TTC549 (cell line): ENCODE measurements at regions not wholly inside any gene's neighbourhood (a gene's known extent, or its start where the extent isn't known, plus 50 kb on each side); places are given as distances from the start of the nearest gene placed in this dataset.
"Not testable (repeated sequence)": the region's sequence is repeated elsewhere in the genome, so short reads cannot be mapped to it uniquely, and the experiment has no call there.

Experiments
- FAIRE-seq: peaks from 2 replicates; lab custom pipeline; 2012; peaks lifted over from hg19 to GRCh38; lab: Jason Lieb, UNC

GRCh38 chr2:195535911-195536522 lies 121.0 kb upstream of the SLC39A10 start:
- FAIRE-seq, result no peak

GRCh38 chr2:195534971-195535370 lies 122.1 kb upstream of the SLC39A10 start:
- no peak for FAIRE-seq

- FAIRE-seq, result no peak
These were observed 123.0 kb upstream of the SLC39A10 start for GRCh38 chr2:195533771-195534642.

- FAIRE-seq, result no peak
These were observed 124.3 kb upstream of the SLC39A10 start for GRCh38 chr2:195532628-195533271.

- no peak for FAIRE-seq
These were observed 124.8 kb upstream of the SLC39A10 start for GRCh38 chr2:195532255-195532627.

GRCh38 chr2:195531754-195532153 lies 125.3 kb upstream of the SLC39A10 start:
- no peak for FAIRE-seq

GRCh38 chr2:195523242-195523641 lies 133.8 kb upstream of the SLC39A10 start:
- FAIRE-seq, result not testable (repeated sequence)

- FAIRE-seq, result no peak
These were observed 135.4 kb upstream of the SLC39A10 start for GRCh38 chr2:195521589-195521988.

- FAIRE-seq, result no peak
These were observed 136.3 kb upstream of the SLC39A10 start for GRCh38 chr2:195520671-195521155.

GRCh38 chr2:195515551-195515950 lies 141.5 kb upstream of the SLC39A10 start:
- FAIRE-seq, result no peak

GRCh38 chr2:195514365-195514764 lies 142.7 kb upstream of the SLC39A10 start:
- no peak for FAIRE-seq

GRCh38 chr2:195513119-195513518 lies 143.9 kb upstream of the SLC39A10 start:
- FAIRE-seq, result no peak

- FAIRE-seq, result no peak
These were observed 147.5 kb upstream of the SLC39A10 start for GRCh38 chr2:195509551-195509950.

GRCh38 chr2:195508139-195508455 lies 148.9 kb upstream of the SLC39A10 start:
- no peak for FAIRE-seq

GRCh38 chr2:195507447-195508138 lies 149.4 kb upstream of the SLC39A10 start:
- no peak for FAIRE-seq

- no peak for FAIRE-seq
These were observed 151.3 kb upstream of the SLC39A10 start for GRCh38 chr2:195505701-195506100.

- FAIRE-seq, result no peak
These were observed 153.8 kb upstream of the SLC39A10 start for GRCh38 chr2:195503208-195503607.

GRCh38 chr2:195501746-195502145 lies 155.3 kb upstream of the SLC39A10 start:
- no peak for FAIRE-seq

- no peak for FAIRE-seq
These were observed 156.1 kb upstream of the SLC39A10 start for GRCh38 chr2:195500879-195501278.

GRCh38 chr2:195498839-195499490 lies 158.1 kb upstream of the SLC39A10 start:
- FAIRE-seq, result no peak

- FAIRE-seq, result no peak
These were observed 158.8 kb upstream of the SLC39A10 start for GRCh38 chr2:195498176-195498575.

GRCh38 chr2:195496991-195497390 lies 160.0 kb upstream of the SLC39A10 start:
- FAIRE-seq, result no peak
